HG03354 (cell line): ENCODE measurements at regions not wholly inside any gene's neighbourhood (a gene's known extent, or its start where the extent isn't known, plus 50 kb on each side); places are given as distances from the start of the nearest gene placed in this dataset.

Experiments
- ATAC-seq: cut with Tn5 transposase; IDR thresholded peaks from one replicate; pipeline ENCODE4 v1.9.1; 2021; ENCODE audit warnings: mild to moderate bottlenecking; ENCODE audit not compliant: unreplicated experiment, poor library complexity, severe bottlenecking

DNA sequence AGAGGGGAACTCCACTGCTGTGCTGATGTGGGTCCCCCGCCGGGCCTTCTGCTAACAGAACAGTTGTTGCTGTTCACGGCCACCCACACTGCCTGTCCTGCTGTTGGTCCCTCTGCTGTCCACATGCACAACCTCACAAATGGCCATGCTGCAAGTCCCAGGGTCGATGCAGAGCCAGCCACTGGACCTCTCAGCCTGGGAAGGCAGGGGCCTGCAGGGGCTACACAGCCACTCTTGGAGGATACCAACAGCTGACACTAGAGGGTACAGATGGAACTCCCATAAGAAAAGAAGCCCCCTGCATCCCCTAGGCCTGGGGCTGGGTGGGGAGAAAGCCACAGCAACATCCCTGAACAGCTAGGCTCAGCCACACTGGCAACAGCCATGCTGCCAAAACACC lies 104.4 kb upstream of the IQSEC1 start:
- ATAC-seq, result no peak

DNA sequence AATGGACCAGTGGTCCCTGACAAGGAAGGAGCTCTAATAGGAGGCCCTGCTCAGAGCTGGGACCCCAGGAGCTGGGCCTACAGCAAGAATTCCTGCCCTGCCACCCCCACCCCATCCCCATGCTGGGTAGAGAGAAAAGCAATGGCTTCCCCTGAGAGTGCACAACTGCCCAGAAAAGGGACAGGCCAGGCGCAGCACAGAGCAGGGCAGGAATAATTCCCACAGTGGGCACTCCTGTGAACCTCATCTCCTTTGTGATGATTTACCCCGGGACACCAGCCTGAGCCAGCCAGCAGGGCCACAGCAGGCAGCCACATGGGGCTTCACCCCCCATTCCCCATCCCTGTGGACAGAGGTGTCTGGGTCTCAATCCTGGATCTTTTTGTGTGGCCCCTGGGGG lies 104.0 kb upstream of the IQSEC1 start:
- no peak for ATAC-seq

DNA sequence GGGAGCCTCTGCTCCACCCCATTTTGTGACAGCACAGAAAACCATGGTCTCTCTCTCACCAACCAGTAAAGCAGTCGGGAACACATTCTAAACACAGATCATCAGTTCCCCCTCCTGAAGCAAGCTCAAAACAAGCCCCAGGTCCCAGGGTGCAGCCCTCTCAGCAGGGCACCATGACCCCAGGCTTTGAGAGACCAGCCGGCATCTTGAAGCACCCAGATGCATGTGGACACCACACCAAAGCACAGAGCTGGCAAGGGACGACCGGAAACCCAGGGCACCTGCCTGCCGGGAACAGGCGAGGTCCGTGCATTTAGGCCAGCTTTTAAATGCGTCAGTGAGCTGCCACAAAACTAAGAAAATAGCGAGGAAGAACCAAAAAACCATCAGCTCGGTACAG lies 103.2 kb upstream of the IQSEC1 start:
- no peak for ATAC-seq

DNA sequence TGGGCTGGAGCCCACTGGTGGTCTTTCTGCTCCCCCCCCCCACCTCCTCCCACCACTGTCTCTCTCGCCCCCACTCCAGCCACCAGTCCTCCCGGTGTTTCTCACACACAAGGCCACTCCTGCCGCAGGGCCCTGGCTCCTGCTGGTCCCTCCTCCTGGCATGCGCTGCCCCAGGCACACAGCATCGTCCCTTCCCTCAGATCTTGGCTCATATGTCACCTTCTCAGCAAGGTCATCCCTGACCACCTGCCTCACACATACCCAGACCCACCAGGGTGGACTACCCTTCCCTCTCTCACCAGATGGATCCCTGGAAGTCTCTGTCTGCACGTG lies 101.5 kb upstream of the IQSEC1 start:
- ATAC-seq, result no peak

DNA sequence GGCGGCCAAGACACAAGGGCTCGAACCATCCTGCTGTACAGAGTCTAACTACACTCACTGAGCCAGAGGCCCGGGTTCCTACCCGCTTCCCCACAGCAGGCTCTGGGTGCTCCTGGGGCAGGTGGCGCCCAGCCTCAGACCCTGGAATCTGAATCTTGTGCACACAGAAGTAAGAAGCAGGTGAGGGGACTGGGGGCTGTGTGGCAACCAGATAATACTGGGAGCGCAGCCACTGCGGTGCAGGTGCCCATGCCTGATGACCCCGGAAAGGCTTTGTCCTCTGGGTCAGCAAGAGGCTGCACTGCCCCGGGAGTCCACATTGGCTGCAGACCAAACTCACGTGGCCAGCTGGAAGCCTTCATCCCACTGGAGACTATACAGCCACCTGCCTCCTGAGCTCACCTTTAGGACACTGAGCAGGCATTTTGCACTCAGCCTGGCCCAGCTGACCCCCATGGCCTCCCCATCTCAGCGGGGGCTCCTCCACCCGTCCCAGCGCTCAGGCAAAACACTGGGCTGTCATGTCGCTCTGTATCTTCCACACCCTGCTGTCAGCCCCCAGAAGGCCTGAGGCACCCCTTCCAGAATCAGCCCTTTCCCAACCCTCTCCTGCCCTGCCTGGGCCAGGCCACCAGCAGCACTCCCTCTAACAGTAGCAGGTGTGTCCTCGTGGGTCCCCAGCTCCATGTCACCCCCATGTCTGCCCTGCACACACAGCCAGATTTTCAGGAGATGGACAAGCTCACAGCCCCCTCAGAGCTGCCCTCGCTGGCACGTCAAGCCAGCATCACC lies 101.0 kb upstream of the IQSEC1 start:
- ATAC-seq, result no peak

DNA sequence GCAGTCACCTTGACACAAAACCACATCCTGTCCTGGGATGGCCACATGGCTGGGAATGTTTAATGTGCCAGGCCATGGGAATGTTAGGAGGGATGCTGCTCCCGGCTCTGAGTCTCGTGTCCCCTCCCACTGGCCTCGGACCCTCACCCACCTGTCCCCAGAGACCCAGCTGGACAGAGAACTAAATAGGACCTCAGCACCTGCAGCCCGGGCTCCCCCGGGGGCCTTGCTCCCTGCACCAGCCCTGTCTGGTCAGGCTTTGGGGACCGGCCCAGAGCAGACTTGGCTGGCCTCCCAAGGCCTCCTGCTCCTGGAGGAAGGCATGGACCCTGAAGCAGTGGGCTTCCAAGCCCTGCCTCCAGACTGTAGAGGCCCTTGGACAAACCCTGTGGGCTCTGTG lies 100.0 kb upstream of the IQSEC1 start:
- ATAC-seq, result no peak

DNA sequence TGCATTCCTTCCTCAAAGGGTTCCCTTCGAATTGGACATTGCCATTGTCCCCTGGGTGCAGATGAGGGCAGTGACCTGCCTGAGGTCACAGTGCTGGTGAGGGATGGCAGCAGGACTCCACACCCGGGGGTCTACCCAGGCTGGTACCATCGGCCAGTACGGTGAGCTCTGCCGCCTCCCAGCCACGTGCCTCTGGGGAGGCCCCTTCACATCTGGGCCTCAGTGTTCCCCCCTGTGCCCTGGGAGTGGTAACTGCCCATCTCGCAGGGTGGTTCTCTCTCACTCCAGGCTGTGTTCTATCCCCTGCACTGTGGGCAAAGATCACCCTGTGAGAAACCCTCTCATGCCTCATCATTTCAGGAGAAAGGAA lies 99.4 kb upstream of the IQSEC1 start:
- no peak for ATAC-seq

DNA sequence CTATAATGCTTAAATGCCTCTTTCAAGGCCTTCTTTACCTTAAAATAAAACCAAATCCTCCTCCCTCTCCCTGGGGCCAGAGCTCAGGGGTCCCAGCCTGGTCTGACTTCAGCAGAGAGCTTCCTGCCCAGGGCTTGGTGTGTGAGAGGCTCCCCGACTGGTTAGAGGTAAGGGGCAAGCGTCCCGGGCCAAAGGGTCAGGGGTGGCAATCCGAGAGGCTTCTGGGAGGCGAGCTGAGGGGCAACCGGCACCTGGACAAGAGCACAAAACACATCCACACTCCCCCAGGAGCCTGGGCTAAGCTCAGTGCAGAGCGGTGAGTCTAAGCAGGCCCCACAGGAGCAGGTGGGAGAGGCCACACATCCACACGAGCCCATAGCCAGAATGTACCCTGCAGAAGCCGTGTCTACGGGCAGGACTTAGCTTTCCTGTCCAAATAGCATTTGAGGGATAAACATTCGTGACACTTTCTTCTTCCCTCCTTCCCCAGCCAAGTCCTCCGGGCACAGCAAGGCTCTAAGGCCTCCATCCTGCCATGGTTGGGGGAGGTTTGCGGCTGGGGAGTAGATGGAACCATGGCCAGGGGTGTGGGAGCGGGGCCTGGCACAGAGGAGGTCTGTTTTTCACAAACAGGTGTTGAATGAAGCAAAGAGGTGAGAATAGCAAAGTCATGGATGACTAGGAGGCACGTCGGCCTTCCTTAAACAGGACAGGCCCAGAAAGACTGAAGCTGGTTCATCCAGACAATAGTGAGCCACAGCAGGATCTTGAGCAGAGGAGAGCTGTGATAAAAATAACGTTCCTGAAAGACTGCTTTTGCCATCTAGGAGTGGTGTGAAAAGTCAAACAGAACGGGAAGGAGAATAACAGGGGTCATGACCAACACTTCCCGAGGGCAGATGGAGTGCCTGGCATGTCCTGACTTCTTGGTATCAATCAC lies 98.7 kb upstream of the IQSEC1 start:
- ATAC-seq, result no peak

DNA sequence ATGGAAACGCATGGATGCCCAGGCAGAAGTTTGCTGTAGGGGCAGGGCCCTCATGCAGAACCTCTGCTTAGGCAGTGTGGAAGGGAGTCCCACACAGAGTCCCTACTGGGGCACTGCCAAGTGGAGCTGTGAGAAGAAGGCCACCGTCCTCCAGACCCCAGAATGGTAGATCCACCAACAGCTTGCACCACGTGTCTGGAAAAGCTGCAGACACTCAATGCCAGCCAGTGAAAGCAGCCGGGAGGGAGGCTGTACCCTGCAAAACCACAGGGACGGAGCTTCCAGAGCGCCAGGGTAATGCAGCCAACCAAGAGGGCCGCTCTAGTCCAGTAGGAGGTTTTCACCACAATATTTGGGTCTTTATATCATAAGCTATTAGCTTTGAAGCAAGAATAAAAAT lies 97.1 kb upstream of the IQSEC1 start:
- no peak for ATAC-seq

DNA sequence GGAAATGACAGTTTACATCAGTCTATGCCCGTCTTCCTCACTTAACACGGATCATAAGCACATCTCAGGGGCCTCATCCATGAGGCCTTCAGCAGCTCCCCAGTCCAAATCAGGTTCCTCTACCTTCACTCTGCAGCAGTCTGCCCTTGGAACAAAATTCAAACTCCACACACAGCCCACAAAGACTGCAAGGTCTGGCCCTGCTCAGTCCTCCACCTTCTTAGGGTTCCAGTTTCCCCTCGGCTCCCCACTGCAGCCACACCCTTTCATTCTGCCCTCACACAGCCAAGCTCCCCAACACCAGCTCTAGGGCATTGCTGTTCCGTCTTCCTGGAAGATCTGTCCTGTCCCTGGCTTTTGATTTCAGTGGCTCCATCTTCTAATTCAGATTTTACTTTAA lies 95.2 kb upstream of the IQSEC1 start:
- no peak for ATAC-seq

DNA sequence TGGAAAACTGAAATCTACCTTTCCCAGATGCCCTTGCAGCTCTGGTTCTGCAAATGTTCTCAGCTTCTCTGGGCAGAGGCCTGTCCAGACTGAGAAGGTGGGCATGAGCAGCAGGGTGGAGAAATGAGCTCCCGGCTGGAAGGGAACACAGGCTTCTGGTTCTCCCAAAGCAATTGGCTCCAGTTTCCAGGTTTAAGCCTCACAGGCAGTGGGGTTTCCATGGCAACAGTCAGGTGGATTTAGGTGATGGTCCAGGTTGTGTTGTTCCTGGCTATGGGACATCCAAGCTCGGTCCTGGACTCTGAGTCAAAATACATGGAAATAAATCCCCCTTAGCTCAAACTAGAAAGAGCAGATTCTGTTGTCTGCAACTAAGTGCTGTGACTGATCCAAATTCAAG lies 94.6 kb upstream of the IQSEC1 start:
- ATAC-seq, result no peak

DNA sequence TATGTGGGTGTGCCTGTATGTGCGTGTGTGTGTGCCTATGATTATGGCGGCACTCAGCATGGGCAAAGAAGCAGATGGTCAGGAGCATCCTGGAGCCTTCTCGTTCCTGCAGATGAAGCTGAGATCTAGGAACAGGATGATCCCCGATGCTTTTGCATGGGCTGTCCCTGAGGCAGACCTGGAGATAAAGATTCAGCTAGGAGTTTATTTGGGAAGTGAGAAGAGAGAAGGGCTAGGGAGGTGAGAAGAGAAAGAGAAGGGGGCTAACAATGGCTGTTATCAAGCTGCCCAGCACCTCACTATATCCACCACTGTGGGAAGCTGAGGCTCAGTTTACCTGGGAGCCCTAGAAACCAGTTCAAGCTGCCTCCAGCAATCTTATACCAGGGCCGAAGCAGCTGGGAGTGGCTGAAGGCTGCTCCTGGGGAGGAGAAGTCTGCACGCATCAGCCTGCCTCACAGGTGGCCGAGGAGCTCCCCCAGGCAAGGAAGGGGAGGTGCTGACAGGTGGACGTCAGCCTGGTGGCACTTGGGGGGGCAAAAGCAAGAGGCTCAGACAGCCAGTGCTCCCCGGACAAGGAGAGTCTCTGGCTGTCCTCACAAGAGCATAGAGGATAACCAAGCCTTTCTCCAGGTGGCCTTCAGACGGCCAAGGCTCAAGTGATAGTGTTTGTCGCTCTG lies 94.0 kb upstream of the IQSEC1 start:
- no peak for ATAC-seq

DNA sequence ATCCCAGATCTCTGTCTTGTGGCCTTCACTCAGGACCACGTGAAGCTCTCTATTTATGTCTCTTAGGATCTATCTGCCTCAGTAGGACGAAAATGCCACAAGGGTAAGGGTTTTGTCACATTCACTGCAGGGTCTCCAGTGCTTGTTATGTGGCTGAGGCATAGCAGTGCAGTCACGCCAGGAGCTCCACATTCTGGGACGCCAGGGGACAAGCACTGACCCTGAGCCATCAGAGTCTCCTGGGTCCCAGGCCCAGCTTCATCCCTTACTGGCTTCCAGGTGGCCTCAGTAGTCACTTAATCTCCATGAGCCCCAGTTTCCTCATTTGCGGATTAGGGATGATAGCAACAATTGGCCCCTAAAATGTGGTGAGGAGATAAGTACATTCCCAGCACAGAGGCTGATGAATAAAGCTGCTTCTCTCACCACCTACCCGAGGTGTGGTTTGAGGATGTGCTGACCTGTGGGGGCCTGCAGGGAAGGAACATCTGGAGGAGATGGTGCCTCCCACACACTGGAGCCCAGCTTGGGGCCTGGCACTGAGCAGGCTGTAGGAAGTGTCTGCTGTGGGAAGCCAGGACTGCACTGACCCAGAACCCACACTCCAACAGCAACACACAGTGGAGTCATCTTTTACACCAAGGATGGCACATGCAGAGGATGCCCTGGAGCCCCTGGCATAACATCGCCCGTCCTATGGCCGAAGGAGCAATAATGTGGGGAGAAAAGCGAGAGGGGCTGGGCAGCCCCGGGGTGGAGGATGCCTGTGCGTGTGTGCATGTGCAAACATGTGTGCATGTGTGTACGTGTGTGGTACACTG lies 93.2 kb upstream of the IQSEC1 start:
- no peak for ATAC-seq

DNA sequence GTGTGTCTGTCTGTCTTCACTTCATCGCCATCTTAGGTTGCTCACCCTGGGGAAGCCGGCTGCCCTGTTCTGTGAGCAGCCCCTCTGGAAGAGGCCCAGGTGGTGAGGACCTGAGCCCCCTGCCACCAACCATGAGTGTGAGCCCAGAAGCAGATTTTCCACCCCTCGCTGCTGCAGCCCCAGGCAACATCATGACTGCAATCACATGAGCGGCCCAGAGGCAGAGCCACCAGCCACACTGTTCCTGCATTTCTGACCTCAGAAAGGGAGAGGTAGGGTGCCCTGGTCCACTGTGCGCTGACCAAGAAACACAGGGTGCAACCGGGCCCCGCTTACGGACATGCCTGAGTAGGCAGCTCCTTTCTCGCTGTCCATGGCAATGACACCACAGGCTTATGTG lies 92.3 kb upstream of the IQSEC1 start:
- ATAC-seq, result no peak

DNA sequence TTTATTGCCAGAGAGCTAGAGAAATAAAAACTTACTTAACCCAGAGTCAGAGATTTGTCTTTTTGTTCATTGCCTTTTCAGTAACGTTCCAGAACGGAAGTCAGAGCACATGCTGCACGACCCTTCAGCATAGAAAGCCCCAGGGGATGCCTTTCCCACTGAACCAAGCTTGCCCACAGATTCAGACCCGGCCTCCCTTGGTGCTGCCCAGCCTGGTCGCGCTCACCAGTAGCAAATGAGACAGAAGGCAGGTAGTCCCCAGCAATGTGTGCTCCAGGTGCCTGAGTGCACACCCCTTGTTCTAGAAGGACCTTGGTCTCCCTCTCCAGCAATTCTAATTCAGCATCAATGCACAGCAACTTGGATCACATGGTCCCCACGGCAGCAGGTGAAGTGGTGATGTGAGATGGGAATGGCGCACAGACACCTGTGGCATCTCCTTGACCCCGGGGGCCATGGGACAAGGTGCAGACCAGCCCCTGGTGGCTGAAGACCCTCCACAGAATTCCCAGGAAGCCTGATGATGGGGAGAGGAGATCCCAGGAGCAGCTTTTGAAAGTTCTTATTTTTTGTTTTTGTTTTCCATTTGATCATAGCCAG lies 91.8 kb upstream of the IQSEC1 start:
- ATAC-seq, result no peak

DNA sequence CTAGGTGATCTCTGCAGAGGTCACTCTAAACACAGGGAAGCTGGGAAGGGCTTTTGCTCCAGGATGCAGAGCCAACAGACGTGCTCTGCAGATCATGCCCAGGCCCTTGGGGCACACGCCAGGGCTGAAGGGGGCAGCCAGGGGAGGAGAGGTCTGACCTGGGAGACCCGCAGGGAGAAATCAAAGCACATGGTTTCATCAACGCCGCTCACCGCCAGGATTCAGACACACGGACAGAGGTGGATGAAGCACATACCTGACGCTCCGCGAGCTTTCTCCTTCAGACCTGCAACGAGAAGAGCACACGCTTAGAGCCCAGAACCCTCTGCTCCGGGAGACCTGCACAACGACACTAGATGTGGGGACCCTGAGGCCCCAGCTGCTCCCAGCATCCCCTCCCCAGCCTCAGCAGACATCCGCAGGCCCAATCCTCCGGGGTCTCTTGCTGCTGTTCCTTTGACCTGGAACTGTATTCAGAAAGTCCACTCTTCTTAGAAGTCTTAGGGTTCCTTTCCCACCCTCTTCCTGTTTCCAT lies 90.7 kb upstream of the IQSEC1 start:
- ATAC-seq, result no peak

DNA sequence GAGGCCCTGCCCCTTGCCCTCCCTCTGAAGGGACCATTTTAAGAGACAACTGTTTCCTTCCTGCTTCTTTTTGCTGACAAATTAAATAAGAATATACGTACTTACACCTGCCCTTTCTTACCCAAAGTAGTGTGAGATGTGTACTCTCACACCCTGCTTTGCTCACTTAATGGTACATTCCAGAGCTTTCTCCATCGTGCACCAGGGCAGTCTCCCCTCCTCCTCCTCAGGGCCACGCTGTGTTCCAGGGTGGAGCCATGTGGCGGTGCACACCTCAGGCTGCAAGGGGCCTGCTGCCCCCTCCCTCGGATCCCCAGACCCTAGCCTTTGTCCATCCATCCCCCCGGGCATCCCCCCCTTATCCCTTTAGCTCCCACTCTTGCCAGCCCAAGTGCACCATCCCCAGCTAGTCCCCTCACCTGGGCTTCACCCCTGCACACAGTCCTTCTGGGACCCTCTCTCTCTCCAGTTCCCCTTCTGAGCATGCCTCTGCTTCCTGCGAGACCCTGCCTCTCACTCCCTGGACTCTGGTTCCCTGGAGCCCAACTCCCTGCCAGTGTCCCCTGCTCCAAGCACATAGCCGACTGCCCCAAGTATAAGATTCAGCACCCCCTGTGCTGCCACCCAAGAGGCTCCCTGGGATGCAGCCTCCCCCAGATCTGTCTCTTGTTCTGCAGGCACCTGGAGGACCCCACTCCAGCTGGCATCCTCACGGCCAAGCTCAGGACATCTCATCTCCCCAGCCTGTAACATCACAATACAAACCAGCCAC lies 89.5 kb upstream of the IQSEC1 start:
- no peak for ATAC-seq

DNA sequence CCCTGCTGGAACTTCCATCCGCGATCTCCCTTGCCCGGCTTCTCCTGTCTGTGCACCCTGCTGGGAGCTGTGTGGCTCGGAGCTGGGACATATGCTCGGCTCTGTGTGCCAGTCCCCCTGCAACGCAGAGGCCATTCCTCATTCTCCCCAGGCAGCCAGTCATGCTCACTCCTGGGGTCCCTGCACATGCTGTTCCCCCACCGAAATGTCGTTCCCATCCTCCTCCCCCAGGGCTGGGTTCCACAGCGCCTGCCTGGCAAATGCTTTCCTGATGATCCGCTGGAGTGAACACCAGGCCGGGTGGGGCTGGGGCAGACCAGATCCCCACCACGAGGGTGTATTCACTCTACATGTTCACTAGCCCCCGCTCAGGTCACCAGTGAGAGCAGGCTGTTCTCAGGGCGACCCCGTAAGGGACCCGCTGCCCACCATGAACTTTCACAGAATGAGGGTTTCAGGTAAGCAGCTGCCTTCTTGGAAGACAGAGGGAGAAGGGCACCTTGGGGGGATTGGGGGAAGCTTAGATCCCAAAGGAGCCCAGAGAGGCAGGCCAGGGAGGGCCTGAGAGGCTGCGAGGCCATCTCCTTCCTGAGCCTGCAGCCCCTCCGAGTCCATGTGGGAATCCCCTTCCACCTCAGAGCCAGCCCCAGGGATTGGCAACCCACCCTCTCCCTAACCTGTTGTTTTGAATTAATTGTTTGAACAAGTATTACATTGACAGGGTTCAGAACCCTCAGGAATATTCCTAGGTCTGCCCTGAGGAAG lies 88.7 kb upstream of the IQSEC1 start:
- ATAC-seq, result no peak
